ENCODE measurements at regions not wholly inside any gene's neighbourhood (a gene's known extent, or its start where the extent isn't known, plus 50 kb on each side); places are given as distances from the start of the nearest gene placed in this dataset.

- Mint-ChIP-seq H3K36me3 (ENCODE audit: insufficient read depth, unreplicated experiment) (no peaks in the 10 kb centered on the region), H3K9me3 (ENCODE audit: unreplicated experiment) (no peaks in the 10 kb centered on the region), H3K4me1 (ENCODE audit: insufficient read depth, unreplicated experiment) (no peaks in the 10 kb centered on the region), H3K4me3 (ENCODE audit: unreplicated experiment) (no peak overlapping the region), H3K27ac (ENCODE audit: low read depth, unreplicated experiment) (no peak overlapping the region), H3K27me3 (ENCODE audit: insufficient read depth, unreplicated experiment) (no peaks in the 10 kb centered on the region)
- CTCF ChIA-PET = no interaction called here
- TF ChIP-seq CTCF (IDR thresholded peaks at IDR 0.05; ENCODE audit: unreplicated experiment) = no peak
- no TSS peak for BruUV-seq (replicated peaks)
- no peak for DNase-seq (ENCODE audit: unreplicated experiment)
- intact Hi-C loops (cut with micrococcal nuclease) = no loop called here
- POLR2A ChIA-PET = interaction anchor here (0.7 kb wide), 1 partner anchor 12 kb away, joined by 3 read pairs; no protein-coding TSS in a partner anchor
These were observed 423.1 kb downstream of the KCTD8 start for GRCh38 chr4:44025376-44026020.

GRCh38 chr4:44038811-44039210 lies 409.8 kb downstream of the KCTD8 start:
- Mint-ChIP-seq H3K9me3 (ENCODE audit: unreplicated experiment) (no peaks in the 10 kb centered on the region), H3K36me3 (ENCODE audit: insufficient read depth, unreplicated experiment) (no peaks in the 10 kb centered on the region), H3K4me3 (ENCODE audit: unreplicated experiment) (no peak overlapping the region), H3K4me1 (ENCODE audit: insufficient read depth, unreplicated experiment) (no peaks in the 10 kb centered on the region), H3K27ac (ENCODE audit: low read depth, unreplicated experiment) (no peak overlapping the region), H3K27me3 (ENCODE audit: insufficient read depth, unreplicated experiment) (no peaks in the 10 kb centered on the region)
- ChIA-PET POLR2A (no interaction called here), CTCF (interaction anchor here (1.2 kb wide), 1 partner anchor 18 kb away, joined by 4 read pairs; no protein-coding TSS in a partner anchor)
- no TSS peak for BruUV-seq (replicated peaks)
- DNase-seq (ENCODE audit: unreplicated experiment) = no peak
- TF ChIP-seq CTCF (IDR thresholded peaks at IDR 0.05; ENCODE audit: unreplicated experiment) = no peak
- intact Hi-C loops (cut with micrococcal nuclease) = no loop called here

- no peak for DNase-seq (ENCODE audit: unreplicated experiment)
- Mint-ChIP-seq H3K9me3 (ENCODE audit: unreplicated experiment) (peaks cover 9% of the 10 kb centered on the region), H3K27ac (ENCODE audit: low read depth, unreplicated experiment) (no peak overlapping the region), H3K4me3 (ENCODE audit: unreplicated experiment) (no peak overlapping the region), H3K27me3 (ENCODE audit: insufficient read depth, unreplicated experiment) (no peaks in the 10 kb centered on the region), H3K36me3 (ENCODE audit: insufficient read depth, unreplicated experiment) (no peaks in the 10 kb centered on the region), H3K4me1 (ENCODE audit: insufficient read depth, unreplicated experiment) (no peaks in the 10 kb centered on the region)
- intact Hi-C loops (cut with micrococcal nuclease) = no loop called here
- ChIA-PET CTCF (no interaction called here), POLR2A (no interaction called here)
- TF ChIP-seq CTCF (IDR thresholded peaks at IDR 0.05; ENCODE audit: unreplicated experiment) = no peak
- BruUV-seq (replicated peaks) = no TSS peak
These were observed 402.1 kb downstream of the KCTD8 start for GRCh38 chr4:44046491-44046890.

- ChIA-PET CTCF (interaction anchor here (0.6 to 1.4 kb wide), 2 partner anchors 18 to 227 kb away, joined by 3 to 4 read pairs; no protein-coding TSS in a partner anchor), POLR2A (no interaction called here)
- no TSS peak for BruUV-seq (replicated peaks)
- TF ChIP-seq CTCF (IDR thresholded peaks at IDR 0.05; ENCODE audit: unreplicated experiment) = no peak
- Mint-ChIP-seq H3K9me3 (ENCODE audit: unreplicated experiment) (no peaks in the 10 kb centered on the region), H3K4me3 (ENCODE audit: unreplicated experiment) (no peak overlapping the region), H3K4me1 (ENCODE audit: insufficient read depth, unreplicated experiment) (no peaks in the 10 kb centered on the region), H3K27ac (ENCODE audit: low read depth, unreplicated experiment) (no peak overlapping the region), H3K36me3 (ENCODE audit: insufficient read depth, unreplicated experiment) (no peaks in the 10 kb centered on the region), H3K27me3 (ENCODE audit: insufficient read depth, unreplicated experiment) (no peaks in the 10 kb centered on the region)
- intact Hi-C loops (cut with micrococcal nuclease) = no loop called here
- no peak for DNase-seq (ENCODE audit: unreplicated experiment)
These were observed 391.9 kb downstream of the KCTD8 start for GRCh38 chr4:44056721-44057151.
